HEK293 (cell line): ENCODE measurements at regions not wholly inside any gene's neighbourhood (a gene's known extent, or its start where the extent isn't known, plus 50 kb on each side); places are given as distances from the start of the nearest gene placed in this dataset.

Experiments used
- BCL11A ChIP-seq: fragments of 450-650 bp; formaldehyde crosslinking; IDR thresholded peaks from 2 replicates; pipeline ENCODE4 v1.5.1; 2016; ENCODE audit warnings: low read depth, missing biosample characterization, missing genetic modification characterization
- CTCF ChIP-seq: fragments of 450-650 bp; formaldehyde crosslinking; IDR thresholded peaks from 2 replicates; pipeline ENCODE4 v1.5.1; 2016; ENCODE audit warnings: missing biosample characterization, missing genetic modification characterization
- SALL2 ChIP-seq: fragments of 450-650 bp; formaldehyde crosslinking; IDR thresholded peaks from 2 replicates; pipeline ENCODE4 v1.5.0; 2017; ENCODE audit warnings: missing biosample characterization, mild to moderate bottlenecking, missing genetic modification characterization, borderline replicate concordance
- SETDB1 ChIP-seq: IDR thresholded peaks from one replicate; pipeline ENCODE4 v1.6.1; 2017; ENCODE audit warnings: mild to moderate bottlenecking, low read length, moderate library complexity, mixed read lengths; ENCODE audit not compliant: insufficient read length
- ZBTB48 ChIP-seq: fragments of 450-650 bp; formaldehyde crosslinking; IDR thresholded peaks from 2 replicates; pipeline ENCODE4 v1.5.1; 2016; ENCODE audit warnings: missing biosample characterization, missing genetic modification characterization
- ZNF121 ChIP-seq: fragments of 450-650 bp; formaldehyde crosslinking; IDR thresholded peaks from 2 replicates; pipeline ENCODE4 v1.5.1; 2016; ENCODE audit warnings: missing biosample characterization, missing genetic modification characterization
- ZNF292 ChIP-seq: fragments of 450-650 bp; formaldehyde crosslinking; IDR thresholded peaks from 2 replicates; pipeline ENCODE4 v1.5.1; 2016; ENCODE audit warnings: low read depth, missing biosample characterization, missing genetic modification characterization, borderline replicate concordance
- ZNF311 ChIP-seq: fragments of 450-650 bp; formaldehyde crosslinking; IDR thresholded peaks from 2 replicates; pipeline ENCODE4 v1.5.1; 2017; ENCODE audit warnings: missing biosample characterization, missing genetic modification characterization, borderline replicate concordance
- ZNF488 ChIP-seq: fragments of 450-650 bp; formaldehyde crosslinking; IDR thresholded peaks from 2 replicates; pipeline ENCODE4 v1.5.1; 2016; ENCODE audit warnings: missing biosample characterization, missing genetic modification characterization
- ZNF555 ChIP-seq: fragments of 450-650 bp; formaldehyde crosslinking; conservative IDR thresholded peaks from 2 replicates; pipeline ENCODE4 v1.5.1; 2017; ENCODE audit warnings: missing biosample characterization, mild to moderate bottlenecking, missing genetic modification characterization, inconsistent platforms
- ZNF660 ChIP-seq: fragments of 450-650 bp; IDR thresholded peaks from 2 replicates; pipeline ENCODE4 v1.5.1; 2018; ENCODE audit warnings: missing biosample characterization, mild to moderate bottlenecking, missing genetic modification characterization
- ZNF692 ChIP-seq: fragments of 450-650 bp; formaldehyde crosslinking; IDR thresholded peaks from 2 replicates; pipeline ENCODE4 v1.5.1; 2016; ENCODE audit warnings: missing biosample characterization, missing genetic modification characterization

GRCh38 chr4:29047341-29048041 is 1672.7 kb upstream of the PCDH7 start:
- TF ChIP-seq ZNF555 (tag by site-specific recombination): no peak
- no peak for TF ChIP-seq ZNF660 (tag by site-specific recombination)
- TF ChIP-seq ZNF292 (tag by site-specific recombination): no peak
- no peak for TF ChIP-seq CTCF (tag by site-specific recombination)
- no peak for TF ChIP-seq ZNF311 (tag by site-specific recombination)
- no peak for TF ChIP-seq SETDB1
- no peak for TF ChIP-seq ZNF121 (tag by site-specific recombination)
- no peak for TF ChIP-seq ZNF692 (tag by site-specific recombination)
- no peak for TF ChIP-seq ZBTB48 (tag by site-specific recombination)
- TF ChIP-seq BCL11A (tag by site-specific recombination): no peak
- TF ChIP-seq SALL2 (tag by site-specific recombination): no peak
- TF ChIP-seq ZNF488: no peak
